WTC11 (cell line): ENCODE measurements at regions not wholly inside any gene's neighbourhood (a gene's known extent, or its start where the extent isn't known, plus 50 kb on each side); places are given as distances from the start of the nearest gene placed in this dataset.

Source experiments
- ATF1 ChIP-seq: sonication (generic); formaldehyde crosslinking; IDR thresholded peaks from 2 replicates; pipeline ENCODE4 v1.8.1; 2023; ENCODE audit warnings: mild to moderate bottlenecking, moderate library complexity, missing genetic modification reagents
- CREM ChIP-seq: sonication (generic); formaldehyde crosslinking; IDR thresholded peaks from 2 replicates; pipeline ENCODE4 v1.8.1; 2022; ENCODE audit warnings: mild to moderate bottlenecking, missing genetic modification reagents, moderate library complexity
- CTCF ChIP-seq: fragments of 200-600 bp; IDR thresholded peaks from 2 replicates; pipeline ENCODE4 v1.8.0; 2022; ENCODE audit warnings: antibody characterized with exemption
- E2F4 ChIP-seq: sonication (generic); formaldehyde crosslinking; IDR thresholded peaks from 2 replicates; pipeline ENCODE4 v1.8.1; 2022; ENCODE audit warnings: low read depth, mild to moderate bottlenecking, moderate library complexity, missing genetic modification reagents, borderline replicate concordance
- NFE2L1 ChIP-seq: sonication (generic); formaldehyde crosslinking; IDR thresholded peaks from 2 replicates; pipeline ENCODE4 v1.8.1; 2023; ENCODE audit warnings: missing genetic modification reagents
- SP1 ChIP-seq: sonication (generic); formaldehyde crosslinking; conservative IDR thresholded peaks from 2 replicates; pipeline ENCODE4 v1.8.1; 2022; ENCODE audit warnings: missing genetic modification reagents
- ZNF416 ChIP-seq: fragments of 250-450 bp; sonication (Bioruptor Pico); IDR thresholded peaks from 2 replicates; pipeline ENCODE4 v1.9.0; 2021; ENCODE audit warnings: mild to moderate bottlenecking, inconsistent platforms

- no peak for TF ChIP-seq CTCF
- no peak for TF ChIP-seq CREM
- no peak for TF ChIP-seq ZNF416 (CRISPR knock-in tag)
- TF ChIP-seq ATF1 = no peak
- no peak for TF ChIP-seq NFE2L1
- no peak for TF ChIP-seq SP1 (CRISPR knock-in tag)
- TF ChIP-seq E2F4 (CRISPR knock-in tag) = no peak
These were observed 627.1 kb upstream of the SLC8A1 start for GRCh38 chr2:41079011-41079410.
